PC-3 (cell line): ENCODE measurements at regions not wholly inside any gene's neighbourhood (a gene's known extent, or its start where the extent isn't known, plus 50 kb on each side); places are given as distances from the start of the nearest gene placed in this dataset.

Experiments
- ATAC-seq: fragments of 200-7000 bp; cut with Tn5 transposase; 2 replicates; pipeline ENCODE4 v1.9.1; 2020; ENCODE audit warnings: mild to moderate bottlenecking, moderate library complexity
- BruUV-seq: library from RNA; stranded (reverse); fragments of 400-500 nt; replicated peaks from 2 replicates; lab custom pipeline; 2021; lab: Mats Ljungman, UMichigan
- CTCF ChIA-PET: fragments of 300-600 bp; sonication (Branson Sonifier 250); formaldehyde crosslinking; loops from one replicate; lab custom pipeline; 2022; ENCODE audit warnings: antibody characterized with exemption; lab: Charles Lee
- POLR2A ChIA-PET: fragments of 300-600 bp; sonication (Branson Sonifier 250); formaldehyde crosslinking; loops from one replicate; lab custom pipeline; 2022; ENCODE audit warnings: antibody characterized with exemption; ENCODE audit not compliant: unreplicated experiment; lab: Charles Lee
- DNase-seq: peaks from one replicate; pipeline ENCODE4 v3.0.0-alpha.2; 2015
- H2AFZ ChIP-seq: fragments of 300-600 bp; sonication (generic); 2 replicates; pipeline ENCODE4 v1.6.0; 2016; ENCODE audit warnings: antibody characterized with exemption, low read length
- H3F3A ChIP-seq: fragments of 300-600 bp; sonication (generic); one replicate; pipeline ENCODE4 v1.6.0; 2017; ENCODE audit warnings: antibody characterized with exemption, low read length, control low read depth, mild to moderate bottlenecking; ENCODE audit not compliant: unreplicated experiment
- H3K27ac ChIP-seq: fragments of 300-600 bp; sonication (generic); 2 replicates; pipeline ENCODE4 v1.5.1; 2016; ENCODE audit warnings: mild to moderate bottlenecking, low read length
- H3K27me3 ChIP-seq: fragments of 300-600 bp; sonication (generic); 2 replicates; pipeline ENCODE4 v1.6.1; 2016; ENCODE audit warnings: low read length, mixed read lengths
- H3K36me3 ChIP-seq: fragments of 300-600 bp; sonication (generic); 2 replicates; pipeline ENCODE4 v1.6.1; 2016; ENCODE audit warnings: low read depth, mixed run types, low read length, mixed read lengths
- H3K4me1 ChIP-seq: fragments of 300-600 bp; sonication (generic); 2 replicates; pipeline ENCODE4 v1.5.1; 2016; ENCODE audit warnings: low read length; ENCODE audit not compliant: insufficient read depth
- H3K4me2 ChIP-seq: fragments of 300-600 bp; sonication (generic); 2 replicates; pipeline ENCODE4 v1.6.0; 2016; ENCODE audit warnings: low read length
- H3K4me3 ChIP-seq: fragments of 300-600 bp; sonication (generic); 2 replicates; pipeline ENCODE4 v1.5.1; 2016; ENCODE audit warnings: mild to moderate bottlenecking, low read length, mixed read lengths
- H3K79me2 ChIP-seq: fragments of 300-600 bp; sonication (generic); 2 replicates; pipeline ENCODE4 v1.6.1; 2017; ENCODE audit warnings: low read length, mixed read lengths
- H3K9ac ChIP-seq: fragments of 300-600 bp; sonication (generic); 2 replicates; pipeline ENCODE4 v1.6.0; 2016; ENCODE audit warnings: mild to moderate bottlenecking, low read length
- H3K9me2 ChIP-seq: fragments of 300-600 bp; sonication (generic); replicated peaks from 2 replicates; pipeline ENCODE4 v1.6.1; 2016; ENCODE audit warnings: mixed run types, low read length, mixed read lengths
- H3K9me3 ChIP-seq: fragments of 300-600 bp; sonication (generic); 2 replicates; pipeline ENCODE4 v1.6.1; 2016; ENCODE audit warnings: low read length, mixed read lengths
- H4K20me1 ChIP-seq: fragments of 300-600 bp; sonication (generic); 2 replicates; pipeline ENCODE4 v1.6.1; 2016; ENCODE audit warnings: low read length, mixed read lengths
- EZH2 ChIP-seq: fragments of 300-600 bp; sonication (generic); IDR thresholded peaks from one replicate; pipeline ENCODE4 v1.6.1; 2017; ENCODE audit warnings: antibody characterized with exemption, mild to moderate bottlenecking, low read length; ENCODE audit not compliant: unreplicated experiment
- EZH2phosphoT487 ChIP-seq: fragments of 300-600 bp; sonication (generic); IDR thresholded peaks from 2 replicates; pipeline ENCODE4 v1.6.1; 2018; ENCODE audit warnings: mild to moderate bottlenecking, antibody characterized with exemption, low read length, borderline replicate concordance
- intact Hi-C: fragments of 100-400 bp; cut with micrococcal nuclease; formaldehyde crosslinking; loops from 2 replicates; pipeline ENCODE4 v1.9.0; 2023
- TF ChIP-seq, protein P1 (sequence below): fragments of 300-600 bp; sonication (generic); conservative IDR thresholded peaks from 2 replicates; pipeline ENCODE4 v1.5.1; 2017; ENCODE audit warnings: antibody characterized with exemption, low read depth, mild to moderate bottlenecking, low read length

- Histone ChIP-seq H3K27me3 (no peaks in the 10 kb centered on the region), H3K27ac (no peak overlapping the region), H3K36me3 (no peaks in the 10 kb centered on the region), H4K20me1 (no peaks in the 10 kb centered on the region), H3K9me3 (no peaks in the 10 kb centered on the region), H2AFZ (no peak overlapping the region), H3K4me3 (no peak overlapping the region), H3K4me1 (no peaks in the 10 kb centered on the region), H3K4me2 (no peak overlapping the region), H3K79me2 (no peaks in the 10 kb centered on the region), H3K9ac (no peak overlapping the region), H3F3A (no peaks in the 10 kb centered on the region), H3K9me2 (no peaks in the 10 kb centered on the region)
- TF ChIP-seq EZH2phosphoT487 (no peak), EZH2 (no peak)
- TF ChIP-seq, protein P1, sequence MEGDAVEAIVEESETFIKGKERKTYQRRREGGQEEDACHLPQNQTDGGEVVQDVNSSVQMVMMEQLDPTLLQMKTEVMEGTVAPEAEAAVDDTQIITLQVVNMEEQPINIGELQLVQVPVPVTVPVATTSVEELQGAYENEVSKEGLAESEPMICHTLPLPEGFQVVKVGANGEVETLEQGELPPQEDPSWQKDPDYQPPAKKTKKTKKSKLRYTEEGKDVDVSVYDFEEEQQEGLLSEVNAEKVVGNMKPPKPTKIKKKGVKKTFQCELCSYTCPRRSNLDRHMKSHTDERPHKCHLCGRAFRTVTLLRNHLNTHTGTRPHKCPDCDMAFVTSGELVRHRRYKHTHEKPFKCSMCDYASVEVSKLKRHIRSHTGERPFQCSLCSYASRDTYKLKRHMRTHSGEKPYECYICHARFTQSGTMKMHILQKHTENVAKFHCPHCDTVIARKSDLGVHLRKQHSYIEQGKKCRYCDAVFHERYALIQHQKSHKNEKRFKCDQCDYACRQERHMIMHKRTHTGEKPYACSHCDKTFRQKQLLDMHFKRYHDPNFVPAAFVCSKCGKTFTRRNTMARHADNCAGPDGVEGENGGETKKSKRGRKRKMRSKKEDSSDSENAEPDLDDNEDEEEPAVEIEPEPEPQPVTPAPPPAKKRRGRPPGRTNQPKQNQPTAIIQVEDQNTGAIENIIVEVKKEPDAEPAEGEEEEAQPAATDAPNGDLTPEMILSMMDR: no peak
- intact Hi-C loops: no loop called here
- no TSS peak for BruUV-seq
- DNase-seq: no peak
- no peak for ATAC-seq
- ChIA-PET CTCF (no interaction called here), POLR2A (no interaction called here)
Measured at GRCh38 chr1:104854529-104854928, 1104.8 kb downstream of the AMY1C start.

DNA sequence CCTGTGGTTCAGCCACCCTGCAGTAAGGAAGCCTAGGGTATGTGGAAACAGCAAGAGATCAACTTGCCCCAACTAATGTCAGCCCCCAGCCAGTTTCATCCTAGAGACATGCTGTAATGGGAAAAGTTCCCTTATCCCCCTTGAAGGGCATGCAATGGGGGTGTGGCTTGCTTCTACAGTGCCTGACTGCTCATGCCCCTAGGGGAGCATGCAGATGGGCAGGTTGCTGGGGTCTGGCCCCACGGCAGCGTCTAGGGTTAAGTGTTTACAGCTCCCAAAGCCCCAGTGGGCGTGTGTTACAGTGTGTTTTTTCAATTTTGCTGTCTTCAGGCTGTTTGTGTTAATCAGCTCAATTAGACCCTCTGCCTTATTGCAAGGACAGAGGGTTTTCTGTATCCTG is 1105.9 kb downstream of the AMY1C start:
- Histone ChIP-seq H3K27me3 (no peaks in the 10 kb centered on the region), H3K9me3 (no peaks in the 10 kb centered on the region), H3K27ac (no peak overlapping the region), H4K20me1 (no peaks in the 10 kb centered on the region), H3F3A (no peaks in the 10 kb centered on the region), H3K4me1 (no peaks in the 10 kb centered on the region), H3K9ac (no peak overlapping the region), H3K36me3 (no peaks in the 10 kb centered on the region), H3K9me2 (no peaks in the 10 kb centered on the region), H3K79me2 (no peaks in the 10 kb centered on the region), H3K4me2 (no peak overlapping the region), H3K4me3 (no peak overlapping the region), H2AFZ (no peak overlapping the region)
- ATAC-seq: no peak
- BruUV-seq: no TSS peak
- ChIA-PET POLR2A (no interaction called here), CTCF (no interaction called here)
- TF ChIP-seq, protein P1: no peak
- no peak for TF ChIP-seq EZH2
- no peak for TF ChIP-seq EZH2phosphoT487
- intact Hi-C loops: no loop called here
- no peak for DNase-seq

GRCh38 chr1:104856091-104856490 is 1106.4 kb downstream of the AMY1C start:
- DNase-seq (no peak), ATAC-seq (no peak)
- Histone ChIP-seq H3K9me2 (no peaks in the 10 kb centered on the region), H3K4me1 (no peaks in the 10 kb centered on the region), H3K9ac (no peak overlapping the region), H3K4me2 (no peak overlapping the region), H3K9me3 (no peaks in the 10 kb centered on the region), H2AFZ (no peak overlapping the region), H4K20me1 (no peaks in the 10 kb centered on the region), H3K4me3 (no peak overlapping the region), H3K27ac (no peak overlapping the region), H3K79me2 (no peaks in the 10 kb centered on the region), H3K36me3 (no peaks in the 10 kb centered on the region), H3F3A (no peaks in the 10 kb centered on the region), H3K27me3 (no peaks in the 10 kb centered on the region)
- ChIA-PET POLR2A (no interaction called here), CTCF (no interaction called here)
- no peak for TF ChIP-seq EZH2
- TF ChIP-seq, protein P1: no peak
- BruUV-seq: no TSS peak
- intact Hi-C loops: no loop called here
